ENCODE measurements at regions not wholly inside any gene's neighbourhood (a gene's known extent, or its start where the extent isn't known, plus 50 kb on each side); places are given as distances from the start of the nearest gene placed in this dataset.

- WGBS = 70% methylated on average over 4 of the region's 4 CpGs
- peaks cover 2% of the 10 kb centered on the region for H3K4me1 ChIP-seq (ENCODE audit: control insufficient read depth, insufficient read depth, low read depth, low read length)
- no peak overlapping the region for H3K4me3 ChIP-seq (ENCODE audit: insufficient read depth in 1 of 2, low read depth in 1 of 2, low read length in 2 of 2)
- no peak overlapping the region for H4K8ac ChIP-seq (ENCODE audit: low read length)
- no peak overlapping the region for H3K4me2 ChIP-seq (ENCODE audit: low read length, poor library complexity, severe bottlenecking)
- no peak overlapping the region for H2BK5ac ChIP-seq (ENCODE audit: low read depth, low read length, poor library complexity, severe bottlenecking)
- no peaks in the 10 kb centered on the region for H3K36me3 ChIP-seq (ENCODE audit: control insufficient read depth in 1 of 2, insufficient read depth in 2 of 2, low read depth in 1 of 2, low read length in 2 of 2)
- no peak overlapping the region for H4K91ac ChIP-seq (ENCODE audit: low read length)
- H2BK12ac ChIP-seq (ENCODE audit: low read length in 2 of 2) = no peak overlapping the region
- H3K79me1 ChIP-seq (replicated peaks; ENCODE audit: low read length, poor library complexity, severe bottlenecking) = no peaks in the 10 kb centered on the region
- H3K18ac ChIP-seq (ENCODE audit: low read depth in 1 of 2, low read length in 2 of 2) = no peak overlapping the region
- H3K14ac ChIP-seq (ENCODE audit: low read length in 2 of 2) = no peak overlapping the region
- no peak overlapping the region for H2AFZ ChIP-seq (ENCODE audit: low read depth, low read length)
- no peak overlapping the region for H2BK120ac ChIP-seq (ENCODE audit: low read depth, low read length)
- no peak overlapping the region for H3K23ac ChIP-seq (ENCODE audit: low read length in 2 of 2)
- H2BK15ac ChIP-seq (ENCODE audit: low read depth, poor library complexity, severe bottlenecking) = no peak overlapping the region
- peaks cover 0 to 4% of the 10 kb centered on the region in 2 experiments for H3K27me3 ChIP-seq (ENCODE audit: control insufficient read depth in 1 of 2, insufficient read depth in 1 of 2, low read length in 2 of 2)
- H3K9ac ChIP-seq (ENCODE audit: low read length) = no peak overlapping the region
- H2AK5ac ChIP-seq (ENCODE audit: low read length, severe bottlenecking) = no peak overlapping the region
- H3K27ac ChIP-seq (ENCODE audit: low read length, poor library complexity, severe bottlenecking) = no peak overlapping the region
- peaks cover 7% of the 10 kb centered on the region for H3K9me3 ChIP-seq (ENCODE audit: control insufficient read depth, low read length)
- no peak overlapping the region for H3K4ac ChIP-seq (ENCODE audit: low read depth in 1 of 2, low read length in 2 of 2)
- DNase-seq = no peak
Observed at GRCh38 chr6:170033666-170034065, 257.2 kb downstream of the DLL1 start.

GRCh38 chr6:170032706-170033309 is 258.1 kb downstream of the DLL1 start:
- 89% methylated on average over 9 of the region's 9 CpGs for whole genome bisulfite sequencing

DNA sequence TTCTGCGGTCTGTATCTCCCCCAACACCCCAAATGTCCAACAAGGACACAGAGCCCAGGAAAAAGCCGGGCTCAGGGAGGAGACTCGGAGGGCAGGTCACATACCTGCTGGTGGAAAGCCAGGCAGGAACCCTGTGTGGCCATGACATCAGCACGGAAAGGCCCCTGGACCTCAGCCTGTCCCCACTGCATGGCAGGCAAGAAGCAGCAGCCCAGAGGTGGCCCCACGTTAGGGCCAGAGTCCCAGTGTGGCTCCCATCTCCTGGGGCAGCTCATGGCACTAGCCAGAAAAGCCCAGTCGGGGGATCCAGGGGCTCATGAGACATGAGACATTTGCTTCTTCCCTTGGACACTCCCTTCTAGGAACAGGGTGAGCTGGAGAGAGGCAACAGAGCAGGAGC is 258.7 kb downstream of the DLL1 start:
- WGBS = 80% methylated on average over 6 of the region's 6 CpGs
- H2BK15ac ChIP-seq (ENCODE audit: low read depth, poor library complexity, severe bottlenecking) = no peak overlapping the region
- H2BK12ac ChIP-seq (ENCODE audit: low read length in 2 of 2) = no peak overlapping the region
- H3K4me2 ChIP-seq (ENCODE audit: low read length, poor library complexity, severe bottlenecking) = no peak overlapping the region
- no peak overlapping the region for H2BK120ac ChIP-seq (ENCODE audit: low read depth, low read length)
- H3K4me1 ChIP-seq (ENCODE audit: control insufficient read depth, insufficient read depth, low read depth, low read length) = no peaks in the 10 kb centered on the region
- H4K8ac ChIP-seq (ENCODE audit: low read length) = no peak overlapping the region
- H3K27me3 ChIP-seq (ENCODE audit: control insufficient read depth in 1 of 2, insufficient read depth in 1 of 2, low read length in 2 of 2) = peaks cover 0 to 6% of the 10 kb centered on the region in 2 experiments
- no peak overlapping the region for H3K23ac ChIP-seq (ENCODE audit: low read length in 2 of 2)
- H2BK5ac ChIP-seq (ENCODE audit: low read depth, low read length, poor library complexity, severe bottlenecking) = no peak overlapping the region
- no peak overlapping the region for H3K4ac ChIP-seq (ENCODE audit: low read depth in 1 of 2, low read length in 2 of 2)
- no peak overlapping the region for H3K27ac ChIP-seq (ENCODE audit: low read length, poor library complexity, severe bottlenecking)
- H2AK5ac ChIP-seq (ENCODE audit: low read length, severe bottlenecking) = no peak overlapping the region
- peaks cover 7% of the 10 kb centered on the region for H3K9me3 ChIP-seq (ENCODE audit: control insufficient read depth, low read length)
- H3K4me3 ChIP-seq (ENCODE audit: insufficient read depth in 1 of 2, low read depth in 1 of 2, low read length in 2 of 2) = no peak overlapping the region
- H4K91ac ChIP-seq (ENCODE audit: low read length) = no peak overlapping the region
- no peaks in the 10 kb centered on the region for H3K36me3 ChIP-seq (ENCODE audit: control insufficient read depth in 1 of 2, insufficient read depth in 2 of 2, low read depth in 1 of 2, low read length in 2 of 2)
- no peak for DNase-seq
- H3K14ac ChIP-seq (ENCODE audit: low read length in 2 of 2) = no peak overlapping the region
- H2AFZ ChIP-seq (ENCODE audit: low read depth, low read length) = no peak overlapping the region
- H3K79me1 ChIP-seq (replicated peaks; ENCODE audit: low read length, poor library complexity, severe bottlenecking) = no peaks in the 10 kb centered on the region
- no peak overlapping the region for H3K9ac ChIP-seq (ENCODE audit: low read length)
- no peak overlapping the region for H3K18ac ChIP-seq (ENCODE audit: low read depth in 1 of 2, low read length in 2 of 2)

More at GRCh38 chr6:170032706-170033309, 258.1 kb downstream of the DLL1 start:
- Histone ChIP-seq H4K91ac (ENCODE audit: low read length) (no peak overlapping the region), H2AK5ac (ENCODE audit: low read length, severe bottlenecking) (no peak overlapping the region), H3K14ac (ENCODE audit: low read length in 2 of 2) (no peak overlapping the region), H2BK12ac (ENCODE audit: low read length in 2 of 2) (no peak overlapping the region), H3K9me3 (ENCODE audit: control insufficient read depth, low read length) (peaks cover 7% of the 10 kb centered on the region), H3K9ac (ENCODE audit: low read length) (no peak overlapping the region), H3K4me2 (ENCODE audit: low read length, poor library complexity, severe bottlenecking) (no peak overlapping the region), H2BK5ac (ENCODE audit: low read depth, low read length, poor library complexity, severe bottlenecking) (no peak overlapping the region), H2BK15ac (ENCODE audit: low read depth, poor library complexity, severe bottlenecking) (no peak overlapping the region), H3K4ac (ENCODE audit: low read depth in 1 of 2, low read length in 2 of 2) (no peak overlapping the region), H2AFZ (ENCODE audit: low read depth, low read length) (no peak overlapping the region), H3K79me1 (replicated peaks; ENCODE audit: low read length, poor library complexity, severe bottlenecking) (no peaks in the 10 kb centered on the region), H3K27ac (ENCODE audit: low read length, poor library complexity, severe bottlenecking) (no peak overlapping the region), H3K36me3 (ENCODE audit: control insufficient read depth in 1 of 2, insufficient read depth in 2 of 2, low read depth in 1 of 2, low read length in 2 of 2) (no peaks in the 10 kb centered on the region), H4K8ac (ENCODE audit: low read length) (no peak overlapping the region), H3K23ac (ENCODE audit: low read length in 2 of 2) (no peak overlapping the region), H2BK120ac (ENCODE audit: low read depth, low read length) (no peak overlapping the region), H3K27me3 (ENCODE audit: control insufficient read depth in 1 of 2, insufficient read depth in 1 of 2, low read length in 2 of 2) (peaks cover 0 to 6% of the 10 kb centered on the region in 2 experiments), H3K4me1 (ENCODE audit: control insufficient read depth, insufficient read depth, low read depth, low read length) (no peaks in the 10 kb centered on the region), H3K4me3 (ENCODE audit: insufficient read depth in 1 of 2, low read depth in 1 of 2, low read length in 2 of 2) (no peak overlapping the region), H3K18ac (ENCODE audit: low read depth in 1 of 2, low read length in 2 of 2) (no peak overlapping the region)
- DNase-seq = no peak

- H4K8ac ChIP-seq (ENCODE audit: low read length) = no peak overlapping the region
- no peak overlapping the region for H3K4ac ChIP-seq (ENCODE audit: low read depth in 1 of 2, low read length in 2 of 2)
- no peak overlapping the region for H3K23ac ChIP-seq (ENCODE audit: low read length in 2 of 2)
- no peak overlapping the region for H2AFZ ChIP-seq (ENCODE audit: low read depth, low read length)
- H3K4me3 ChIP-seq (ENCODE audit: insufficient read depth in 1 of 2, low read depth in 1 of 2, low read length in 2 of 2) = no peak overlapping the region
- no peaks in the 10 kb centered on the region for H3K36me3 ChIP-seq (ENCODE audit: control insufficient read depth in 1 of 2, insufficient read depth in 2 of 2, low read depth in 1 of 2, low read length in 2 of 2)
- H3K4me2 ChIP-seq (ENCODE audit: low read length, poor library complexity, severe bottlenecking) = no peak overlapping the region
- no peak for DNase-seq
- H3K27ac ChIP-seq (ENCODE audit: low read length, poor library complexity, severe bottlenecking) = no peak overlapping the region
- H2BK12ac ChIP-seq (ENCODE audit: low read length in 2 of 2) = no peak overlapping the region
- H3K79me1 ChIP-seq (replicated peaks; ENCODE audit: low read length, poor library complexity, severe bottlenecking) = no peaks in the 10 kb centered on the region
- H2BK15ac ChIP-seq (ENCODE audit: low read depth, poor library complexity, severe bottlenecking) = no peak overlapping the region
- no peak overlapping the region for H3K9ac ChIP-seq (ENCODE audit: low read length)
- H4K91ac ChIP-seq (ENCODE audit: low read length) = no peak overlapping the region
- no peak overlapping the region for H2BK5ac ChIP-seq (ENCODE audit: low read depth, low read length, poor library complexity, severe bottlenecking)
- WGBS = 87% methylated on average over 8 of the region's 11 CpGs
- H3K9me3 ChIP-seq (ENCODE audit: control insufficient read depth, low read length) = peaks cover 7% of the 10 kb centered on the region
- no peaks in the 10 kb centered on the region for H3K4me1 ChIP-seq (ENCODE audit: control insufficient read depth, insufficient read depth, low read depth, low read length)
- no peak overlapping the region for H2AK5ac ChIP-seq (ENCODE audit: low read length, severe bottlenecking)
- no peak overlapping the region for H3K14ac ChIP-seq (ENCODE audit: low read length in 2 of 2)
- H3K27me3 ChIP-seq (ENCODE audit: control insufficient read depth in 1 of 2, insufficient read depth in 1 of 2, low read length in 2 of 2) = peaks cover 0 to 6% of the 10 kb centered on the region in 2 experiments
- no peak overlapping the region for H2BK120ac ChIP-seq (ENCODE audit: low read depth, low read length)
- no peak overlapping the region for H3K18ac ChIP-seq (ENCODE audit: low read depth in 1 of 2, low read length in 2 of 2)
Observed at GRCh38 chr6:170031684-170032121, 259.2 kb downstream of the DLL1 start.

Measured in mesenchymal stem cell (in vitro differentiated cells and primary cell).